HG03378 (cell line): ENCODE measurements at regions not wholly inside any gene's neighbourhood (a gene's known extent, or its start where the extent isn't known, plus 50 kb on each side); places are given as distances from the start of the nearest gene placed in this dataset.
"Not testable (repeated sequence)": the region's sequence is repeated elsewhere in the genome, so short reads cannot be mapped to it uniquely, and the experiment has no call there.

Experiments
- ATAC-seq: cut with Tn5 transposase; IDR thresholded peaks from one replicate; pipeline ENCODE4 v1.9.1; 2021; ENCODE audit warnings: mild to moderate bottlenecking, moderate library complexity; ENCODE audit not compliant: unreplicated experiment

- ATAC-seq = no peak
Measured at GRCh38 chr3:31178467-31178866, 284.0 kb upstream of the GADL1 start.

- ATAC-seq = no peak
Measured at GRCh38 chr3:31179768-31180167, 285.3 kb upstream of the GADL1 start.

GRCh38 chr3:31180274-31180673 lies 285.8 kb upstream of the GADL1 start:
- ATAC-seq = no peak

DNA sequence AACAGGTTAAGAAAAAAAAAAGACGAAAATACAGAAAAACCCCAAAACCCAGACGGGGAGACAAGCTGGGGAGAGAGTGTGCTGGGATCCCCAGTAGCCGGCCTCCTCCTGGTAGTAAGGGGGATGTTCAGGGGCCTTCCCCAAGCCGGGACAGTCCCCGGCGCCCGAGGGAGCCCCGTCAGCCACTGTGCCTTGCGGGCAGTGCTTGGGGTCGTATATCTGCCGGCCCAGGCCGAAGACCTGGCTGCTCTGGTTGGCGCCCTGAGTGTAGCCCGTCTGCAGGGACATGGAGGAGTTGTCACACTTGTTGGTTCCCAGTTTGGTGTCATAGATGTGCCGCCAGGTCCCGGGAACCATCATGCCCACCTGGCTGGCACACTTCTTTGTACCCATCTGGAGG lies 287.2 kb upstream of the GADL1 start:
- no peak for ATAC-seq

GRCh38 chr3:31182661-31183060 lies 288.2 kb upstream of the GADL1 start:
- ATAC-seq = no peak

- no peak for ATAC-seq
Measured at GRCh38 chr3:31184261-31185061, 290.0 kb upstream of the GADL1 start.

DNA sequence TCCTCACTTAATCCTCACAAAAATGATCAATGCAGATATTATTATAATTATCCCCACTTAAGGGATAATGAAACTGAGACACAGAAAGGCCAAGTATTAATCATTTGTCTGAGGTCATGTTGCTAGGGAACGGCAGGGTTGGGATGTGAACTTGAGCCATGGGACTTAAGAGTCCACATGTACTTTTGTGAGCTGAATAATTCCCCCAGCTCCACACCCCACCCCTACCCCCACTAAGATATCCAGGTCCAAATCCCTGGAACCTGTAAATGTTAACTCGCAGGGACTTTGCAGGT lies 290.5 kb upstream of the GADL1 start:
- ATAC-seq = no peak

- ATAC-seq = no peak
Measured at GRCh38 chr3:31186041-31186440, 291.6 kb upstream of the GADL1 start.

- ATAC-seq = no peak
Measured at GRCh38 chr3:31187380-31187779, 292.9 kb upstream of the GADL1 start.

- ATAC-seq = no peak
Measured at GRCh38 chr3:31188112-31188511, 293.7 kb upstream of the GADL1 start.

DNA sequence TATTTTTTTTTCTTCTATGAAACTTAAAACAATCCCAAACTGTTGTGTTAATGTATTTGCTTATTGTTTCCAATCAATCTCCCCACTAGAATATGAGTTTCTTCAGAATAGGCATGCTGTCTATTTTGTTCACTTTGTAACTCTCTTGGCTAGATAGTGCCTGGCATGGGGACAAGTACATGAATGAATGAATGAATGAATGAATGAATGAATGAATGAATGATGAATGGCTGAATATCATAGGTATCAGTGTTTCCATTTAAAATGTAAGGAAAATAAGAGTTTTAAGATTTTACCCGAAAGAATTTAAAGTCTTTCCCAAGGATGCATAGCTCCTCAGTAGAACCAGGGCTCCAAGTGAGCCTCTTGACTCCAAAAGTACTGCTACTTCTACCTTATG lies 294.9 kb upstream of the GADL1 start:
- no peak for ATAC-seq

GRCh38 chr3:31189971-31190370 lies 295.5 kb upstream of the GADL1 start:
- ATAC-seq = no peak

- no peak for ATAC-seq
Measured at GRCh38 chr3:31191354-31191753, 296.9 kb upstream of the GADL1 start.

- no peak for ATAC-seq
Measured at GRCh38 chr3:31193429-31193828, 299.0 kb upstream of the GADL1 start.

DNA sequence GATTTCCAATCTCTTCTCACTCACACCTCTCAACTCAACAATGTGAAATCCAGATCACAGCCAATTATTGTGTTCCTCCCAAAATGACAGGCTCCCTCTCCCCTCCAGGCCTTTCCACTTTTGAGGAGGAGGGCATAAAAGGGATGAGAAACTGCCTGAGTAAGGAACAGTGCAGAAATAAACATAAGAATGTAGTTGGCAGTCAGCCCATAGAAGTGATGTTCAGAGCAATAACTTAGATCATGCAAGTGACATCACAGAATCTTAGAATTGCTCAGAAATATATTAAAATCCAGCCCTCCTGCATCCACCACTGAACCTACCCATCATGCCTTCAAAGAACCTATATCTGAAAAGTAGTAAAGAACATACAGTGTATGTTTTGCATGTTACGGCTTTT lies 299.4 kb upstream of the GADL1 start:
- ATAC-seq = no peak

DNA sequence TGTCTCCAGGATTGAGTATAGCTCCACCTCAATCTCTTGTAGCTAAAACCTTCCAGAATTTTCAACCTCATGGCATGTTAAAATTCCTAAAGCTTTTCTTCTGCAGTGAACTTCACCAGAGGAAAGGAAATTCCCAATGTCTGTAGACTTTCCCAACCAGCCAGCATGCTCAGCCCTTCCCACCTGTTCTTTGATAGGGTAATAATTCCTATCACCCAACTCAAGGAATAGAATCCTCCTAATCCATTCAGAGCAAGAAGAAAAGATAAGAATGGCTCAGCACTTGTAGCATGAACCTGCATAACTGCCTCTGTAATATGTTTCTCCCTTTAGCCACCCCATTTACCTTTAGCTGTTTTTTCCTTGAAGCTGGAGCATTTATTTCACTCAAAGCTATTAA lies 301.8 kb upstream of the GADL1 start:
- no peak for ATAC-seq

DNA sequence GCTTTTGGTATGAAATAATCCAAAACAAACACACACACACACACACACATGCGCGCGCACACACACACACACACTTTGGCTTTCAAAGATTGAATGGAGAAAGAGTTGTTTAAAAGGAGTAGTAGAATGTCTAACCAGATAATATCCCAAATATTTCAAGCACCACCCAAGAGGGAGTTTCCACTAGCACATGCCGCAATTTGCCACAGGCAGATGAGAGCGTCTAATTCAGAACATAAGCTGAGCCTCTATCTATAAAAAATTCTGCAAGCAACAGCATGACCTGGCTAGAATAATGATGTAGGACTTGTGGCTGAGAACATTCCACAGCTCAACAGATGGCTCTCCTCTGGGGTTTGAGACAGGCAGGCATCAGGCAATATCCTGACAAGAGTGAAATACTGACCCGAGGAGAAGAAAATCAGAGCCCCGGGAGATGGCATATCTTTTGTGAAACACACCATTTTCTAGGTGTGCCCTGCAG lies 302.5 kb upstream of the GADL1 start:
- no peak for ATAC-seq

DNA sequence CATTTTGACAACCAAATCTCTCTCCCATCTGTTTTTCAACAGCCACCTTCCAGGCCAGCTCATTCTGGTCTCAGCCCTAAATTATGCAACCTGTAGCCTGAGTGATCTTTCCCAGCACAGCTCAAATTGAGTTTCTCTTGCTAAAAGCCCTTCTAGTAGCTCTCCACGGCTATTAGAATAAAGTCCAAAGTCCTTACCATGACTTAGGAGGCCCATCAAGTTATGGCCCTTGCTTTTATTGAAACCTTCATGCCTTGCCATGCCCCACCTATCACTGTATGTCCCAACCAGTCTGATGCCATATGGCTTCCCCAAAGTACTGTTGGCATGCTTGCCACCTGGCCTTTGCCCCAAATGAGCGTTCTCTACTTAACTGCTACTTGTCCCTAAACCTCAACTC lies 303.5 kb upstream of the GADL1 start:
- no peak for ATAC-seq

- no peak for ATAC-seq
Measured at GRCh38 chr3:31198890-31199289, 304.4 kb upstream of the GADL1 start.

DNA sequence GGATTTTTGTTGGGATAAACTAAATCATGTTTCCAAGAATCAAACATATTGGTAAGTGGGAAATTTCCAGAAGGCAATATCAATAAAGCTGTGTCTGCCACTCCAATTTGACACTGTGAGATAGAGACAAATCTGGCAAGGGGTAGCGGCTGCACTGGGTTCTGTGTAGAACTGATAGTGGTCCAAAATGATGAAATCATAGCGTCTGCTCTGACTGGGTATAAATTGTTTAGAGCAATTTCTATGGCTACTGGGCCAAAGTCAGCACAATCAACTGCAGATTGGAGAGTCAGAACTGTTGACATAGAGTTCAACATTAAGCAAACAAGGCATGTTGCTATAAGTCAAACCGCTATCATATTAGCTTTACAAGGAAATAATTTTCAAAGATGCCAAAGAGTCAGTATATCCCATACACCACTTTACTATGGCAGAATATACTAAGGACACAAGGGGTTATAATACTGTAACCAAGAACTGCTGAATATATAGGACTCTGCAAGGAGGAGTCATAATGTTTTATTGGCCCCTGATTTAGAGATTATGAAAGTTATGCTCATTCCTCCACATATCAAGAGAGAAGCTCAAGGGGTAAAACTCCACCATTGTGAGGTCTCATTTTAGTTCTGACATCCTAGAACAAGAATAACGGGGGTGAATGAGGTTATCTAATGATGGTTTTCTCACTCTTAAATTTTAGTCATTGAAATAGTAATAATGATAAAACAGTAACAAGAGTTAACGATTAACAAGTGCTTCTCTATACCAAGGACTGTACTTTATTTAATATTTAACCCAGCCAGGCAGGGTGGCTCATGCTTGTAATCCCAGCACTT lies 309.7 kb upstream of the GADL1 start:
- ATAC-seq = no peak

- not testable (repeated sequence) for ATAC-seq
Measured at GRCh38 chr3:31204796-31205056, 310.3 kb upstream of the GADL1 start.

- ATAC-seq = no peak
Measured at GRCh38 chr3:31210068-31210645, 315.7 kb upstream of the GADL1 start.
